GM10248 (cell line): ENCODE measurements at regions not wholly inside any gene's neighbourhood (a gene's known extent, or its start where the extent isn't known, plus 50 kb on each side); places are given as distances from the start of the nearest gene placed in this dataset.

Experiments
- CTCF ChIA-PET: fragments of 300-600 bp; sonication (Branson Sonifier 250); formaldehyde crosslinking; extraction: SDS; loops from one replicate; lab custom pipeline; 2021; ENCODE audit warnings: antibody characterized with exemption; lab: Yijun Ruan, JAX
- POLR2A ChIA-PET: fragments of 350-650 bp; sonication (Branson Sonifier 250); formaldehyde crosslinking; extraction: SDS; loops from one replicate; lab custom pipeline; 2020; ENCODE audit warnings: antibody characterized with exemption; lab: Yijun Ruan, JAX
- DNase-seq: peaks from one replicate; pipeline ENCODE4 v3.0.0; 2012; ENCODE audit errors: extremely low spot score
- CTCF ChIP-seq: IDR thresholded peaks from 2 replicates; pipeline ENCODE4 v1.5.1; 2012; ENCODE audit warnings: mild to moderate bottlenecking, low read depth; ENCODE audit errors: extremely low read depth, missing control alignments, control extremely low read depth

- POLR2A ChIA-PET = no interaction called here
- no peak for TF ChIP-seq CTCF
- CTCF ChIA-PET = interaction anchor here (1.5 kb wide), 1 partner anchor 35 kb away, joined by 3 read pairs; no protein-coding TSS in a partner anchor
- DNase-seq = peak; percentile 26
Observed at GRCh38 chr6:88494401-88495140, 328.4 kb upstream of the CNR1 start.

- ChIA-PET CTCF (interaction anchor here (0.9 to 2.4 kb wide), 4 partner anchors 20 to 268 kb away, joined by 3 to 13 read pairs (median 4); no protein-coding TSS in a partner anchor), POLR2A (interaction anchor here (0.6 kb wide), 1 partner anchor 805 kb away, joined by 3 read pairs; no protein-coding TSS in a partner anchor)
- TF ChIP-seq CTCF = no peak
- peak; percentile 15 for DNase-seq
Observed at GRCh38 chr6:88493717-88494116, 327.6 kb upstream of the CNR1 start.

- POLR2A ChIA-PET = interaction anchor here (0.6 kb wide), 1 partner anchor 804 kb away, joined by 3 read pairs; no protein-coding TSS in a partner anchor
- TF ChIP-seq CTCF = peak; percentile 29
- CTCF ChIA-PET = interaction anchor here (0.8 to 2.4 kb wide), 5 partner anchors 8 to 269 kb away, joined by 3 to 13 read pairs (median 4); no protein-coding TSS in a partner anchor
- DNase-seq = no peak
Observed at GRCh38 chr6:88492824-88493223, 326.7 kb upstream of the CNR1 start.

GRCh38 chr6:88492241-88492640, 326.1 kb upstream of the CNR1 start:
- TF ChIP-seq CTCF = no peak
- no peak for DNase-seq
- ChIA-PET POLR2A (no interaction called here), CTCF (interaction anchor here (0.8 to 2.4 kb wide), 4 partner anchors 8 to 138 kb away, joined by 3 to 13 read pairs (median 4); no protein-coding TSS in a partner anchor)

GRCh38 chr6:88491266-88491880, 325.2 kb upstream of the CNR1 start:
- DNase-seq = no peak
- POLR2A ChIA-PET = no interaction called here
- no peak for TF ChIP-seq CTCF
- CTCF ChIA-PET = interaction anchor here (0.7 to 1.9 kb wide), 5 partner anchors 12 to 562 kb away, joined by 3 to 5 read pairs (median 4); no protein-coding TSS in a partner anchor

- no peak for DNase-seq
- POLR2A ChIA-PET = interaction anchor here (0.6 kb wide), 1 partner anchor 428 kb away, joined by 7 read pairs; no protein-coding TSS in a partner anchor
- CTCF ChIA-PET = interaction anchor here (0.7 to 1.9 kb wide), 8 partner anchors 11 to 1097 kb away, joined by 3 to 5 read pairs (median 3); no protein-coding TSS in a partner anchor
- TF ChIP-seq CTCF = no peak
Observed at GRCh38 chr6:88490908-88491264, 324.7 kb upstream of the CNR1 start.
